GM10266 (cell line): ENCODE measurements at regions not wholly inside any gene's neighbourhood (a gene's known extent, or its start where the extent isn't known, plus 50 kb on each side); places are given as distances from the start of the nearest gene placed in this dataset.

Experiments used
- DNase-seq: peaks from one replicate; pipeline ENCODE4 v3.0.0; 2012; ENCODE audit errors: extremely low spot score
- TF ChIP-seq, protein P1 (sequence below): IDR thresholded peaks from 2 replicates; pipeline ENCODE4 v1.5.1; 2012; ENCODE audit warnings: mild to moderate bottlenecking, low read depth; ENCODE audit not compliant: control insufficient read depth, insufficient read depth; ENCODE audit errors: missing control alignments

DNA sequence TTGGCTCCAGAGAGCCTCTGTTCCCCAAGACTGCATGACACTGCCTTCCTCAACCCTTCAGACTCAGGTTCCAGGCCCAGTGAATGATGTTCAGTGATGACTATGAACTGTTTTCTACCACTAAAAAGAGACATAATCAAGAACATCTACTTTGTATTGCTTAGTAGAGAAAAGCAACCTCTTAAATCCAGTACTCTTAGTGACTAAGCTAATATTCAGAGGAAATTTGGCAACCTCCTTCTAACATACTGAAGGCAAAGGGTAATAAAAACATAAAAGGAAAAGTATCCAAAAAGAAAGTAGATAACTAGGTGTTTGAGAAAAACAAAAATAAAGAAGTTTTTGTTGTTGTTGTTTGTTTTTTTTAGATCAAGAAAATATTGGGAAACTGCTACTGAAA, 153.3 kb upstream of the RUNX1 start:
- TF ChIP-seq, protein P1, sequence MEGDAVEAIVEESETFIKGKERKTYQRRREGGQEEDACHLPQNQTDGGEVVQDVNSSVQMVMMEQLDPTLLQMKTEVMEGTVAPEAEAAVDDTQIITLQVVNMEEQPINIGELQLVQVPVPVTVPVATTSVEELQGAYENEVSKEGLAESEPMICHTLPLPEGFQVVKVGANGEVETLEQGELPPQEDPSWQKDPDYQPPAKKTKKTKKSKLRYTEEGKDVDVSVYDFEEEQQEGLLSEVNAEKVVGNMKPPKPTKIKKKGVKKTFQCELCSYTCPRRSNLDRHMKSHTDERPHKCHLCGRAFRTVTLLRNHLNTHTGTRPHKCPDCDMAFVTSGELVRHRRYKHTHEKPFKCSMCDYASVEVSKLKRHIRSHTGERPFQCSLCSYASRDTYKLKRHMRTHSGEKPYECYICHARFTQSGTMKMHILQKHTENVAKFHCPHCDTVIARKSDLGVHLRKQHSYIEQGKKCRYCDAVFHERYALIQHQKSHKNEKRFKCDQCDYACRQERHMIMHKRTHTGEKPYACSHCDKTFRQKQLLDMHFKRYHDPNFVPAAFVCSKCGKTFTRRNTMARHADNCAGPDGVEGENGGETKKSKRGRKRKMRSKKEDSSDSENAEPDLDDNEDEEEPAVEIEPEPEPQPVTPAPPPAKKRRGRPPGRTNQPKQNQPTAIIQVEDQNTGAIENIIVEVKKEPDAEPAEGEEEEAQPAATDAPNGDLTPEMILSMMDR = no peak
- no peak for DNase-seq

DNA sequence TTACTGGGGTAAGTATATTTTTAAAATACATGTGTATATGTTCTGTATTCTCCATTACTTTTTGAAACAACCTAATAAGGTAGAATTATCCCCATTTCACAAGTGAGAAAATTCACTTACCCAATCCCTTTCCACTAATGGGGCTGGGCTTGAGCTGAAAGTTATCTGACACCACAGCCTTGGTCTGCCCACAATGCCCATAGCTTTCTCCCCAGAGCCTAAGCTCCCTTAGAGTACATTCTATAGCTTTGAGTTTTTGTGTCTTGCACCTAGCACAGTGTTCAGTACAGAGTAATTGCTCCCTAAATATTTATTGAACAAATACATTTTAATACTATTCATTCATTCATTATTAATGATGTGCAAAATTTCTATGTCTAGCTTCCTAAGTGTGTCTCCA, 152.7 kb upstream of the RUNX1 start:
- no peak for DNase-seq
- TF ChIP-seq, protein P1 = no peak

DNA sequence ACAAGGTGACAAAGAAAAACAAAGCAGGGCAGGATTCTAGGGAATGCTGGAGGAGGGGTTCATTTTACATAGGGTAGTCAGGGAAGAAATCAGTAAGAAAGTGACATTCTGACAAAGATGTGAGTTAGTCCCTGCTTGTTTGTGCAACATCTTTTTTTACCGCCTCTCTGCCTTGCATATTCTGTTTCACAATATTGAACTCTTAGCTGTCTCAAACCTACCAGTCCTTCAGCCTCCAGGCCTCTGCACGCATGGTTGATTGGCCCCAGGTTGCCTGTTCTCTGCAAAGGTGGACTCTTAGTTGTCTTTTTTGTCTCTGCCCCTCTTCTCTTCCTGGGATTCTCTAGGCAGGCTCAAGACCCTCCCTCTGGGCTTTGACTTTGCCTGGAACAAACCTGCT, 152.2 kb upstream of the RUNX1 start:
- TF ChIP-seq, protein P1 = no peak
- DNase-seq = no peak

GRCh38 chr21:35199733-35200015, 150.6 kb upstream of the RUNX1 start:
- DNase-seq = no peak
- TF ChIP-seq, protein P1 = no peak

DNA sequence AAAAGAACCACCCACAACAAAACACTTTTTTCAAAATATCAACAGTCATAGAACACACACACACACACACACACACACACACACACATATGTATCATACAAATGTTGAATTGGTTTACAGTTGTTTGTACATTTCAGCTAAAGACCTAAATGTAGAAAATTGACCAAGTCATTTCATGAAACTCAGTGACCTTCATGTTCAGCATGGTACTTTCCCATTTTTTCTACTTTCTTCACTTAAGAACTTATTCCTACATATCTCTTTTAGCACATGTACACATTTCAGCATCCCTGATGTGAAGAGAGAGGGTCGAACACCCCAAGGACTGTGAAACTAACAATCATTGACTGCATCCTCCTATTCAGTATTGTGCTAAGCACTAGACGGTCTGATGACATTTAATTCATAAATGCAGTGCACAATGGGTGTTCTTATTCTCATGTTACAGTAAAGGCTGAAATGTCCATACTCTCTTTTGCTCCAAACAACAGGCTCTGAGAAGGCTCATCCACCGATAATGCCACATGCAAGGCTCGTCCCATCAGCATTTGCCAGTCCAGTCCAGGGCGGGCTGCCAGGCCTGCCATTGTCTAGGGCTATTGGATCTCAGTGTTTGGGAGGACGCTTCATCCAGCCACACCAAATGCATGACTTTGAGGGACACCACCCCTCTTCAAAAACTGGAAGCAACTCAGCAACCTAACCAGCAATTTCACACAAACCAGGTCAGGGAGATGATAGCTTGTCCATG, 150.1 kb upstream of the RUNX1 start:
- DNase-seq = no peak
- TF ChIP-seq, protein P1 = no peak

- TF ChIP-seq, protein P1 = no peak
Measured at GRCh38 chr21:35198565-35198964, 149.5 kb upstream of the RUNX1 start.

GRCh38 chr21:35197992-35198431, 148.9 kb upstream of the RUNX1 start:
- TF ChIP-seq, protein P1 = no peak
- DNase-seq = no peak

More at GRCh38 chr21:35198565-35198964, 149.5 kb upstream of the RUNX1 start:
- DNase-seq = no peak
